ENCODE measurements at regions not wholly inside any gene's neighbourhood (a gene's known extent, or its start where the extent isn't known, plus 50 kb on each side); places are given as distances from the start of the nearest gene placed in this dataset.

DNA sequence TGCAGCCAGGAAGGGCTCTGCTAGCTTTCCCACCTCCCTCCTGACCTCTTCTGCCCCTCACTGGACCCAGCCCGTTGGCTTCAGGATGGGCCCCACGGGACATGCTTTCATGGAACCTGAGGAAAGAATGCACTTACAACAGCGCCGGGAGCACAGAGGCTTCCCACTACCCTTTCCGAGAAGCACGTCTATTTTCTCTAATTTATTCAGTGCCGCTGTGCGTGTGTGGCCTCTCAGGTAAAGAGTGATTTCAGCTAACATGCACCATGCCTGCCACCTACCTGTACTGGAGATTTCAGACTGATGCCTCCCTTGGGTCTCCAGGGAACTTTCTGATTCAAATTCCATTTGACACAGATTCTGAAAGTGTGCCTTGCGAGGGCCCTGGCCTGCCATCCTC lies 140.1 kb downstream of the CYLD start:
- Histone ChIP-seq H3K9me3 (no peaks in the 10 kb centered on the region), H3K4me1 (no peaks in the 10 kb centered on the region), H3K27me3 (ENCODE audit: insufficient read depth in 3 of 3, low read length in 2 of 3) (peaks cover 0 to 7% (median 5%) of the 10 kb centered on the region in 3 donors), H3K4me3 (no peak overlapping the region), H3K36me3 (ENCODE audit: insufficient read depth in 1 of 2, low read depth in 1 of 2) (no peaks in the 10 kb centered on the region), H3K27ac (no peak overlapping the region)
- ATAC-seq (no peak), DNase-seq (no peak)
- intact Hi-C loops (cut with DNase I) = no loop called here
- TF ChIP-seq, protein P1, sequence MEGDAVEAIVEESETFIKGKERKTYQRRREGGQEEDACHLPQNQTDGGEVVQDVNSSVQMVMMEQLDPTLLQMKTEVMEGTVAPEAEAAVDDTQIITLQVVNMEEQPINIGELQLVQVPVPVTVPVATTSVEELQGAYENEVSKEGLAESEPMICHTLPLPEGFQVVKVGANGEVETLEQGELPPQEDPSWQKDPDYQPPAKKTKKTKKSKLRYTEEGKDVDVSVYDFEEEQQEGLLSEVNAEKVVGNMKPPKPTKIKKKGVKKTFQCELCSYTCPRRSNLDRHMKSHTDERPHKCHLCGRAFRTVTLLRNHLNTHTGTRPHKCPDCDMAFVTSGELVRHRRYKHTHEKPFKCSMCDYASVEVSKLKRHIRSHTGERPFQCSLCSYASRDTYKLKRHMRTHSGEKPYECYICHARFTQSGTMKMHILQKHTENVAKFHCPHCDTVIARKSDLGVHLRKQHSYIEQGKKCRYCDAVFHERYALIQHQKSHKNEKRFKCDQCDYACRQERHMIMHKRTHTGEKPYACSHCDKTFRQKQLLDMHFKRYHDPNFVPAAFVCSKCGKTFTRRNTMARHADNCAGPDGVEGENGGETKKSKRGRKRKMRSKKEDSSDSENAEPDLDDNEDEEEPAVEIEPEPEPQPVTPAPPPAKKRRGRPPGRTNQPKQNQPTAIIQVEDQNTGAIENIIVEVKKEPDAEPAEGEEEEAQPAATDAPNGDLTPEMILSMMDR (IDR thresholded peaks at IDR 0.05) = no peak
- WGBS, 3 donors = 60 to 68% (median 63%) methylated on average over 9 of the region's 9 CpGs

DNA sequence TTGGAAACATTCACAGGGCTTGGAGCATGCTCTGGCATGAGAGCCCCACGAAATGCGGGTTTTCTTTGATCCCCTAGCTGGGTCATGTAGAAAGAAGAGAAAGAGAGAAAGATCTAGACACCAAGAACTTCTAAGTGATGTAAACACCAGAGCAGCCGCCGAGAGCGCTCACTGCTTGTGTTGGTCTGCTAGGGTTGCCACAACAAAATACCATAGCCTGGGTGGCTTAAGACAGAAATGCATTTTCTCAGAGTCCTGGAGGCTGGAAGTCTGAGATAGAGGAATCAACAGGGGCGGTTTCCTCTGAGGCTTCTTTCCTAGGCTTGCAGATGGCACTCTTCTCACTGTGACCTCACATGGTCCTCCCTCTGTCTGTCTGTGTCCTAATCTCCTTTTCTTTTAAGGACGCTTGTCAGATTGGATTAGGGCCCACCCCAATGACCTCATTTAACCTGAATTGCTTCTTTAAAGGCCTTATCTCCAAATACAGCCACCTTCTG lies 139.5 kb downstream of the CYLD start:
- WGBS, 3 donors = 53 to 62% (median 54%) methylated on average over 7 of the region's 7 CpGs
- peaks cover 0 to 7% (median 5%) of the 10 kb centered on the region in 3 donors for H3K27me3 ChIP-seq (ENCODE audit: insufficient read depth in 3 of 3, low read length in 2 of 3)

DNA sequence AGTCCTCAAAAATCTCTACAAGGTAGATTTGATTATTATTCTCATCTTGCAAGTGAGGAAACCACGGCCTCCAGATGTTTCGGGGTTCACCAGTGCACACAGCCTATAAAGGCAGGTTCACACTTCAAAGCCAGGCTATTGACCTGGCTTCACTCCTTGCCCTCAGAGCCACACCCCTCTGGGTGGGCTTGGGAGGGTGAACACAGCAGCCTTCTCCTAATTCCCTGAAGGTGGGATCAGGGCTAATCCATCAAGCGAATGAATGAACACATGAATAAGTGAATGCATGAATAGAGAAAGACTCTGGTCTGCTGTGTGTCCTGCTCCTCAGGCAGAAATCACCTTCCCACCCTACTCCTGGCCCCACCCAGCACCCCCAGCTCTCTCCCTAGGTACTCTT lies 139.0 kb downstream of the CYLD start:
- H3K36me3 ChIP-seq (ENCODE audit: insufficient read depth in 1 of 2, low read depth in 1 of 2) = no peaks in the 10 kb centered on the region
- peaks cover 0 to 7% (median 5%) of the 10 kb centered on the region in 3 donors for H3K27me3 ChIP-seq (ENCODE audit: insufficient read depth in 3 of 3, low read length in 2 of 3)
- TF ChIP-seq, protein P1 (IDR thresholded peaks at IDR 0.05) = no peak
- 84 to 90% (median 85%) methylated on average over 3 of the region's 3 CpGs for WGBS, 3 donors
- no peaks in the 10 kb centered on the region for H3K9me3 ChIP-seq
- H3K4me1 ChIP-seq = no peaks in the 10 kb centered on the region
- intact Hi-C loops (cut with DNase I) = no loop called here
- no peak overlapping the region for H3K4me3 ChIP-seq
- no peak overlapping the region for H3K27ac ChIP-seq
- ATAC-seq = no peak
- no peak for DNase-seq

More for the DNA sequence above, 139.5 kb downstream of the CYLD start:
- no peaks in the 10 kb centered on the region for H3K9me3 ChIP-seq
- ATAC-seq (no peak), DNase-seq (no peak)
- TF ChIP-seq, protein P1 (IDR thresholded peaks at IDR 0.05) = no peak
- intact Hi-C loops (cut with DNase I) = no loop called here
- no peak overlapping the region for H3K27ac ChIP-seq
- no peaks in the 10 kb centered on the region for H3K4me1 ChIP-seq
- H3K36me3 ChIP-seq (ENCODE audit: insufficient read depth in 1 of 2, low read depth in 1 of 2) = no peaks in the 10 kb centered on the region
- H3K4me3 ChIP-seq = no peak overlapping the region

DNA sequence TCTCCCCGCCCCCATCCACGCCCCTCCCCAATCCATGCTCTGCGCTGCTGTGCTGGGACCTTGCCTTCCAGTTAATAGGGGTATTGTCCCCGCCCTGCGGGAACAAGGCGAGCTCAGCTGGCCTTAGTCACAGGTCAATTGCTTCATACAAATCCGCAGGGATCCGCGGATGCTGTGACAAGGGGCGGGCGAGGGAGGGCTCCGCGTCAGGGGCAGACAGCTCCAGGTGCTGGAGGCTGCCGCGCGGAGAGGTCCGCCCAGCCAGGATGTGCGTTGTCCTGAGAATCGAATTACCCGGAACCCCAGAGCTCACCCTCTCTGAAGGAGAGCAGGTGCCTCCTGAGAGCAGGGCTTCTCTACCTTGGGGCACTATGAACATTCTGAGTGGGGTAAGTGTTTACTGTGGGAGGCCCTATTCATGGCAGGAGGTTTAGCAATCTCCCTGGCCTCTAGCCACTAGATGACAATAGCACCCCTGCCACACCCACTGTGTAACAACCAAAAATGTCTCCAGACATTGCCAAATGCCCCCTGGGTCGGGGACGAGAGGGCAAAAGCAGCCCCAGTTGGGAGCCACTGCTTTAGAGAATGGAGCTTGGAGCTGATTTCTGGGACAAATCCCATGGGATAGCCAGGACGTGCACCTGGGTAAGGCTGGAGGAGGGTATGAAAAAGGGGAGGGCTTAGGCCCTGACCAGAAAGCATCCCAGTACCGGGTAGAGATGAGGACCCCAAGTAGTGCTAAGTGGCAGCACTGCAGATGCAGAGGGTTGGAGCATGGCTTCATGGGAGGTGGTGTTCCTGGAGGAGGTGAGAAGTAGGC lies 138.2 kb downstream of the CYLD start:
- no peak overlapping the region for H3K4me3 ChIP-seq
- H3K4me1 ChIP-seq = no peaks in the 10 kb centered on the region
- DNase-seq (no peak), ATAC-seq (no peak)
- no peaks in the 10 kb centered on the region for H3K36me3 ChIP-seq (ENCODE audit: insufficient read depth in 1 of 2, low read depth in 1 of 2)
- H3K27me3 ChIP-seq (ENCODE audit: insufficient read depth in 3 of 3, low read length in 2 of 3) = peaks cover 3 to 5% (median 5%) of the 10 kb centered on the region in 3 donors
- H3K9me3 ChIP-seq = no peaks in the 10 kb centered on the region
- TF ChIP-seq, protein P1 (IDR thresholded peaks at IDR 0.05) = no peak
- H3K27ac ChIP-seq = no peak overlapping the region
- 15 to 20% (median 19%) methylated on average over 22 to 24 of the region's 24 CpGs for WGBS, 3 donors
- intact Hi-C loops (cut with DNase I) = no loop called here
